WTC11 (cell line): ENCODE measurements at regions not wholly inside any gene's neighbourhood (a gene's known extent, or its start where the extent isn't known, plus 50 kb on each side); places are given as distances from the start of the nearest gene placed in this dataset.

ENCODE experiments used
- ATF1 ChIP-seq: sonication (generic); formaldehyde crosslinking; IDR thresholded peaks from 2 replicates; pipeline ENCODE4 v1.8.1; 2023; ENCODE audit warnings: mild to moderate bottlenecking, moderate library complexity, missing genetic modification reagents
- TCF7 ChIP-seq: sonication (generic); formaldehyde crosslinking; IDR thresholded peaks from 2 replicates; pipeline ENCODE4 v1.8.0; 2022; ENCODE audit warnings: mild to moderate bottlenecking, low read depth, missing genetic modification reagents, moderate library complexity
- TF ChIP-seq, protein P1 (sequence below): fragments of 200-600 bp; IDR thresholded peaks from 2 replicates; pipeline ENCODE4 v1.8.0; 2022; ENCODE audit warnings: antibody characterized with exemption

- TF ChIP-seq TCF7 (CRISPR knock-in tag), result no peak
- TF ChIP-seq ATF1 (CRISPR knock-in tag), result no peak
- TF ChIP-seq, protein P1, sequence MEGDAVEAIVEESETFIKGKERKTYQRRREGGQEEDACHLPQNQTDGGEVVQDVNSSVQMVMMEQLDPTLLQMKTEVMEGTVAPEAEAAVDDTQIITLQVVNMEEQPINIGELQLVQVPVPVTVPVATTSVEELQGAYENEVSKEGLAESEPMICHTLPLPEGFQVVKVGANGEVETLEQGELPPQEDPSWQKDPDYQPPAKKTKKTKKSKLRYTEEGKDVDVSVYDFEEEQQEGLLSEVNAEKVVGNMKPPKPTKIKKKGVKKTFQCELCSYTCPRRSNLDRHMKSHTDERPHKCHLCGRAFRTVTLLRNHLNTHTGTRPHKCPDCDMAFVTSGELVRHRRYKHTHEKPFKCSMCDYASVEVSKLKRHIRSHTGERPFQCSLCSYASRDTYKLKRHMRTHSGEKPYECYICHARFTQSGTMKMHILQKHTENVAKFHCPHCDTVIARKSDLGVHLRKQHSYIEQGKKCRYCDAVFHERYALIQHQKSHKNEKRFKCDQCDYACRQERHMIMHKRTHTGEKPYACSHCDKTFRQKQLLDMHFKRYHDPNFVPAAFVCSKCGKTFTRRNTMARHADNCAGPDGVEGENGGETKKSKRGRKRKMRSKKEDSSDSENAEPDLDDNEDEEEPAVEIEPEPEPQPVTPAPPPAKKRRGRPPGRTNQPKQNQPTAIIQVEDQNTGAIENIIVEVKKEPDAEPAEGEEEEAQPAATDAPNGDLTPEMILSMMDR, result no peak
Observed at GRCh38 chr11:29629286-29629685, 387.5 kb downstream of the KCNA4 start.
